ENCODE measurements at regions not wholly inside any gene's neighbourhood (a gene's known extent, or its start where the extent isn't known, plus 50 kb on each side); places are given as distances from the start of the nearest gene placed in this dataset.

DNA sequence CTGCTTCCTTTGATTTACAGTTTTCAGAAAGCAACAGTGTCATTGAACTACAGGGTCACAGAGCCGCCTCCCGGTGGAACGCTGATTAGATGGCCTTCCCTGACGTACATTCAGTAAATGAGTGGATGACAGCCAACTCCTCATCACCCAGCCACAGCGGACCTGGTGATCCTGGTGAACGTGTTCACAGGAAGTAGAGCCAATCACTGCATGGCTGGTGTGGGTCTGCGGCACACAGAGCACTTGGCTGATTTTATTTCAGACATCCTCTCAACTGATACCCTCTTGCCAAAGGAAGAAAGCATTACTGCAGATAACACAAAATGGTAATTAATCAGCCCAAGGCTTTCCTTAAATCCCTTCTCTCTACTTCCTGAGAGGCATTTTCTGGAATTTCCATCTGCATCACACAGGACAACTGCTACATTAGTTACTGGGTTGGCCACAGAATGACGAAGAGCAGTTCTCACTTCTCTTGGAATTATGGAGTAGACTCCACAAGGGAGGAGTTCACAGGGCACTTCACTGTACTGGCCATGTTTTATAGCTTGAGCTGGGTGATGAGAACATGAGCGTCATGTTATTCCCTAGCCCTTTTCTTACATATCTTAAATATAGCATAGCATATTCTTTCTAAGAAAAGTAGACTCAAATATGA is 84.0 kb upstream of the SLC7A1 start:
- no peak overlapping the region for H2AFZ ChIP-seq (ENCODE audit: low read length)
- H2BK5ac ChIP-seq (ENCODE audit: insufficient read length, low read length): no peak overlapping the region
- H3K79me2 ChIP-seq (ENCODE audit: insufficient read depth, low read length): no peaks in the 10 kb centered on the region
- H2BK12ac ChIP-seq (ENCODE audit: insufficient read length, low read depth, low read length): no peak overlapping the region
- no peaks in the 10 kb centered on the region for H3K27me3 ChIP-seq (ENCODE audit: insufficient read depth, low read length)
- no peak overlapping the region for H3K4ac ChIP-seq (ENCODE audit: low read depth, low read length)
- no peak overlapping the region for H3T11ph ChIP-seq (ENCODE audit: low read length)
- H3K23me2 ChIP-seq (ENCODE audit: insufficient read length, low read depth, low read length, poor library complexity, severe bottlenecking): no peaks in the 10 kb centered on the region
- H4K8ac ChIP-seq (replicated peaks; ENCODE audit: insufficient read length, low read depth, low read length): no peak overlapping the region
- H3K27ac Mint-ChIP-seq: peak overlapping the region in 1 of 3 experiments; percentile 54; a peak in 1 of 7 replicates
- H4K5ac ChIP-seq (ENCODE audit: insufficient read length, low read depth, low read length): no peak overlapping the region
- no peak overlapping the region for H3K4me2 ChIP-seq (ENCODE audit: insufficient read depth, insufficient read length, low read length)
- DNase-seq: no peak
- H4K20me1 ChIP-seq (ENCODE audit: control insufficient read depth, insufficient read depth, insufficient read length): no peaks in the 10 kb centered on the region
- H3K23ac ChIP-seq (ENCODE audit: insufficient read length, low read depth, low read length): no peak overlapping the region
- H3K18ac ChIP-seq (ENCODE audit: insufficient read length, low read depth, low read length): no peak overlapping the region
- H3K4me3 Mint-ChIP-seq: no peak overlapping the region
- no peak overlapping the region for H3K56ac ChIP-seq (ENCODE audit: insufficient read length, low read depth, low read length)
- H3K79me1 ChIP-seq (ENCODE audit: insufficient read depth, low read depth, low read length, poor library complexity, severe bottlenecking): no peaks in the 10 kb centered on the region
- peaks cover 4% of the 10 kb centered on the region; the same call in 1 of the 2 replicates for H3K4me1 ChIP-seq (ENCODE audit: insufficient read depth, low read length)
- H3K27ac ChIP-seq (ENCODE audit: insufficient read length, low read depth, low read length): no peak overlapping the region
- H2BK120ac ChIP-seq (ENCODE audit: low read depth, low read length, poor library complexity, severe bottlenecking): no peak overlapping the region
- peaks cover 0 to 4% of the 10 kb centered on the region in 2 experiments; a peak in 1 of 4 replicates for H3K4me1 Mint-ChIP-seq
- H3K9me3 ChIP-seq (ENCODE audit: control insufficient read depth, low read depth, low read length): no peaks in the 10 kb centered on the region
- H3K14ac ChIP-seq (ENCODE audit: insufficient read depth, low read length): no peak overlapping the region
- H3K27me3 Mint-ChIP-seq (ENCODE audit: low read depth): no peaks in the 10 kb centered on the region
- no peaks in the 10 kb centered on the region for H3K36me3 Mint-ChIP-seq (ENCODE audit: insufficient read depth in 1 of 3, low read depth in 3 of 3)
- no peak overlapping the region for H2AK5ac ChIP-seq (ENCODE audit: insufficient read length, low read length)
- H3K9me3 Mint-ChIP-seq: no peaks in the 10 kb centered on the region
- no CpG with 5 or more reads among the region's 9 CpGs for WGBS (ENCODE audit: extremely low coverage, insufficient read length, low lambda C conversion rate)
- TF ChIP-seq, protein P1, sequence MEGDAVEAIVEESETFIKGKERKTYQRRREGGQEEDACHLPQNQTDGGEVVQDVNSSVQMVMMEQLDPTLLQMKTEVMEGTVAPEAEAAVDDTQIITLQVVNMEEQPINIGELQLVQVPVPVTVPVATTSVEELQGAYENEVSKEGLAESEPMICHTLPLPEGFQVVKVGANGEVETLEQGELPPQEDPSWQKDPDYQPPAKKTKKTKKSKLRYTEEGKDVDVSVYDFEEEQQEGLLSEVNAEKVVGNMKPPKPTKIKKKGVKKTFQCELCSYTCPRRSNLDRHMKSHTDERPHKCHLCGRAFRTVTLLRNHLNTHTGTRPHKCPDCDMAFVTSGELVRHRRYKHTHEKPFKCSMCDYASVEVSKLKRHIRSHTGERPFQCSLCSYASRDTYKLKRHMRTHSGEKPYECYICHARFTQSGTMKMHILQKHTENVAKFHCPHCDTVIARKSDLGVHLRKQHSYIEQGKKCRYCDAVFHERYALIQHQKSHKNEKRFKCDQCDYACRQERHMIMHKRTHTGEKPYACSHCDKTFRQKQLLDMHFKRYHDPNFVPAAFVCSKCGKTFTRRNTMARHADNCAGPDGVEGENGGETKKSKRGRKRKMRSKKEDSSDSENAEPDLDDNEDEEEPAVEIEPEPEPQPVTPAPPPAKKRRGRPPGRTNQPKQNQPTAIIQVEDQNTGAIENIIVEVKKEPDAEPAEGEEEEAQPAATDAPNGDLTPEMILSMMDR (conservative IDR thresholded peaks at IDR 0.05): no peak
- no peak overlapping the region for H3K9ac ChIP-seq (ENCODE audit: extremely low read depth, insufficient read length, low read length)
- no peak overlapping the region for H2BK15ac ChIP-seq (ENCODE audit: low read depth, low read length)
- H2BK20ac ChIP-seq (ENCODE audit: low read depth, low read length, poor library complexity, severe bottlenecking): no peak overlapping the region
- H4K91ac ChIP-seq (ENCODE audit: insufficient read length, low read depth, low read length): no peak overlapping the region

Data from H9 (cell line).